Retina (tissue), 1 donor: ENCODE measurements at regions not wholly inside any gene's neighbourhood (a gene's known extent, or its start where the extent isn't known, plus 50 kb on each side); places are given as distances from the start of the nearest gene placed in this dataset.

Experiments
- DNase-seq: peaks from one replicate; pipeline ENCODE4 v3.0.0-alpha.2; 2016

DNA sequence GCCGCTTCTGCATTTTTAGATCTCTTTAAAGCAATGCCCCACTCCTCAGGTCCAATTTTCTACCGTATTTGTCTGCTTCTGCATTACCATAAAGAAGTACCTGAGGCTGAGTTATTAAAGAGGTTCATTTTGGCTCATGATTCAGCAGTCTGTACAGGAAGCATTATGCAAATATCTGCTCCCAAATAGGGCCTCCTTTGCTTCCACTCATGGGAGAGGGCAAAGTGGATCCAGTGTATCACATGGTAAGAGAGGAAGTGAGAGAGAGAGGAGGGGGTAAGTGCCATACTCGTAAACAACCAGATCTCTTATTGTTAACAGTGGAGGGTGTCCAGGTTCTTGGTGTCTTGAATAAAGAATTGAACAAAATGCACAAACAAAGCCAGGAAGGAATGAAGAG lies 316.1 kb upstream of the SEL1L start:
- DNase-seq: no peak

DNA sequence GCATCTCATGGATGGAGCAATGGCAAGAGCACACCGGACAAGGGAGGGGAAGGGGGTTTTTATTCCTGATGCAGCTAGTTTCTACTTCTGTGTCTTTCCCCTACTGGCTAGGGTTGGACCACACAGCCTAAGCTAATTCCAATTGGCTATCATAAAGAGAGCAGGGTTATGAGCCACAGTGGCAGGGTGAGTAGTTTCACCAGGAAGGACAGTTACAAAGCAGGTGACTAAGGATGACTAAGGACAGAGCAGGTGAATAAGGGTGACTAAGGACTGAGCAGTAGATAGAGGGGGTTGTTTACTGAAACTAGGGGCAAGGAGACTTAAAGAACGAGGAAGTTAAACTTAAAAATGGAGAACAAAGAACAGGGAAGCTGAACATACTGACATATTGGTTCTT lies 321.4 kb upstream of the SEL1L start:
- DNase-seq: no peak

DNA sequence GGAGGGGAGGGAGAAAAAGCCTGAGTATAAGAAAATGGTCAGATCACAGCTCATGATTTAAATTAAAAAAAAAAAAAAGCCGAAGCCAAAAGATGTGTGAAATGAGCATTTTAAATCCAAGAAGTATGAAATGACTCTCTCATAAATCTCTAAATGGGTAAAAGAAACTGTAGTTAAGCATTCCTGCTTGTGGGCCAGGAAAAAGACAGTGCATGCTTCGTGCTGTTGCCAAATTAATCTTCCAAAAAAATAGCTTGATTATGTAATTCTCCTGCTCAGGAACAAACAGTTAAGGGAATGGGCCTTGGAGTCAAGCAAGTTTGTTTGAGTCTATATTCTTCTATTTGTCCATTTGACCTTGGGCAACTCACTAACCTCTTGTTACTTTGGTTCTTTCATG lies 325.4 kb upstream of the SEL1L start:
- DNase-seq: no peak

DNA sequence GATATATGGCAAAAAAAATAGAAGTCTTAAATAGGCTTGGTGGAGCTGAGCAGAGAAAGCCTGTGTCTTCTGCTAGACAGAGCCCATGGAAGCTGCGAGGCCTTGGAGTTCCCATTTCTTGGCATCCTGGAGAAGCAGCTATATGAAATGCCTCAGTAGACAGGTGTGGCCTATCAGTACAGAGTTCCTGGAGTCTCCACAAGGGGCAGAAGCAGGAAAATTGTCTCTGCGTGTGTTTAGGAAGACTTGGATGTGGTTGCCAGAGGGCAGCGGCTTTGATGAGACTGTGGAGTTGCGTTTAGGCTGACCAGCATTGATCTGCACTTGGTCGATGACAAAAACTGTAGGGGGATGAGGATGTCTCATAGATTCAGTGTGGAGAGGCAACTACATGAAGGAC lies 334.5 kb upstream of the SEL1L start:
- DNase-seq: no peak

DNA sequence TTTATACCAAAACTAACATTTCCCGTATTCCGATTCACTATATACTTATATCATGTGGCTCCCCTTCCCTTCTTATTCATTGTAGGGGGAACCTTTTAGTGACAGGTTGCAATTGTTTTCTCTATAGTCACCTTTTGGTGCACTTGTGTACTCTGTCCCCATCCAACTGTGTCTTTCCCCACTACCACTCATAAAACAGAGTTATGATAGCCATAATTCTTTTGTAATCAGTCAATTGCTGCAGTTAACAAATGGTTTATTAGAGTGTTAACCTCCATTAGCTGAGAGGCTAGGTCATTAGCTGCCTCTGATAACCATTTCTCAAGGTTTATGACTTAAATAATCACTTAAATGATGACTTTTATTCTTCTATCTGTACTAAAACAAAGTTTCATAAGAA lies 338.1 kb upstream of the SEL1L start:
- DNase-seq: no peak

DNA sequence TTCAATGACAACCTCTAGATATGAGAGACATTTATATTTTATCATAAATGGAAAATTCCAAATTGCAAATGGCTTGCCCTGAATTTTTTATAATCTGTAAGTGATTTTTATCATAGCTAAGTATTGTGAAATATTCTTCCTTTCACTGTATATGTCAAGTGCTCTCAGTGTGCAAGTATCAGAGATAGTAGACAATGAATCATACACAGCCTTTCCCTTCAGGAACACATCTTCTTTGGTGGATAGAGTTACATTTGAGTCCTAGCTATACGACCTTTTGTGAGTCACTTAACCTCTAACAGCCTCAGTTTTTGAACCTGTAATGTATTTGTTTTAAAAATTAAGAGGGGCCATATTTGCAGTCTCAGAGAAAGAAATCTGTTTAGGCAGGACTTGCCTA lies 350.7 kb upstream of the SEL1L start:
- DNase-seq: no peak

DNA sequence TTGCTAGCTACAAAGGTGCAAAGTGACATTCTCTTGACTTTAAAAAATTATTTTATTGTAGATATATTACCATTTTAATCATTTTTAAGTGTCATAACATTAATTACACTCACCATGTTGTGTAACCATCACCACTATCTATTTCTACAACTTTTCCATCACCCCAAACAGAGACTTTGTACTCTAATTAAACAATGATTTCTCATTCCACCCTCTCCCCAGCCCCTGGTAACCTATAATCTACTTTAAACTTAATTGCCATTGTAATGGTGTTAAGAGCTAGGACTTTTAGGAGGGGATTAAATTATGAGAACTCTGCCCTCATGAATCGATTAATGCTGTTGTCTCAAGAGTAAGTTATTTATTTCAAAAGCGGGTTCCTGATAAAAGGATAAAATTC lies 352.9 kb upstream of the SEL1L start:
- DNase-seq: no peak

DNA sequence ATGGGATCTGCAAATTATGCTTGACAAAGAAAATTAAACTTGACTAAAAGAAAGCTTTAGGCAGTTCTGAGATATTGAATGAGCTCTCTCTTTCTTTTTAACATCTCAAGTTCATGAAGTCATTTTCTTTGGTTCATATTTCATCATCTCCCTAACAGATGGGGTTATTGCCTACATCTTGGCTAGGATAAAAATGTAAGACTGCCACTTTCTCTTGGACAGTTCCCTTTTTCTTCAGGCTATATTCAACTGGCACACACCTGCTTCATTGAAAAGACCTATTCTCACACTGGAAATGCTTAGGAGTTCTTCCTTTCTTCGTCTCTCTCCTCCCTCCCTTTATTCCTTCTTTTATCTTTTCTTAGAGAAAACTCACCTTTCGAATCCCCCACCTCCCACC lies 355.9 kb upstream of the SEL1L start:
- DNase-seq: no peak

DNA sequence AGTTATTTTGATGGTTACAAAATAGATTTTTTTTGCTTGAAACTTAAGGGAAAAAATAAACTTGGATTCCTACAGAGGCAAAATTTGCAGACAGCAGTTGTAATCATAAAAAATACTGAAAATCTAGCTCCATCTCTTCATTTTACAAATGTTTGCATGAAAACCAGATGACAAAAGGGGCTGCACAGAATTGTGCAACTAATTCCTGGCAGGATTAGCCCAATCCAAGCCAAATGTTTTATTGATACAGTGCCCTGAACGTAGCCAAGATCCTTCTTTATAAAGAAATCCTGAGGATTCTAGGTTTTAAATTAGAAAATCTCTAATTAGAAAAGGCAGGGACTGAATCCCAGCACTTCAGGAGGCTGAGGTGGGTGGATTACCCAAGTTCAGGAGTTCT lies 356.4 kb upstream of the SEL1L start:
- no peak for DNase-seq

DNA sequence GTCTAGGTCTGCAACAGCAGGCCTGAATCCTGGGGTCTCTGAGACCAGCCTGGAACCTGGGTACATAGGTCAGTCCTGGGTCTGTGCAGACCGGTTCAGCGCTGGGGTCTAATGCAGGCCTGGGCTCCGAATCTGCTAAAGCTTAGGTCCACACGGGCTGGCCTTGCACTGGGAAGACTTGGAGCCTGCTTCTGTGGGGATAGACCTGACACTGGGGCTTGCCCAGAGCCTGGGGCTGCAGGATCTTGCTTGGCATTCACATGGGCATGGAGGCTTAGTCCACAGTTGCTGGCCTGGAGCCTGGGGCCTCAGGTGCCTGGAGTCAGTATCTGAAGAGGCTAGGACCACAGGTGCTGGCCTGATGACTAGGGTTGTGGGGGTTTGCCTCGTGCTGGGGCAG lies 369.8 kb upstream of the SEL1L start:
- DNase-seq: no peak

DNA sequence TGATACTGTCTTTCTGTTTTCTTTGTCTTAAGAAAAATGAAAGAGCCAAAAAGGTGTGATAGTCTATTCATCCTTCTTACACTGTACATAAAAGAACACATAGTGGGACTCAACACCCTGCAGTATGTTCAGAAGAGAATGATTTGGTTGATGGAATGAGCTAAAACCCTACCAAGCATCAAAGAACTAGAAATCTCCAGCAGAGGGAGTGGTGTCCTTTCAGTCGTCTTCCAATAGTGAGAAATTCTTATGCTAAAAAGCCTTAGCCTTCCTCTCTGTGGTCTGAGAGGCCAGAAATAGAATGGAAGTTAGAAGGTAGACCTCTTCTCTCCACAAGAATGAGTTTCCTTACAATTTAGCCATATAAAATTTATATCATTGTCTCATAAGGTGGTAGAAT lies 393.4 kb upstream of the SEL1L start:
- no peak for DNase-seq

DNA sequence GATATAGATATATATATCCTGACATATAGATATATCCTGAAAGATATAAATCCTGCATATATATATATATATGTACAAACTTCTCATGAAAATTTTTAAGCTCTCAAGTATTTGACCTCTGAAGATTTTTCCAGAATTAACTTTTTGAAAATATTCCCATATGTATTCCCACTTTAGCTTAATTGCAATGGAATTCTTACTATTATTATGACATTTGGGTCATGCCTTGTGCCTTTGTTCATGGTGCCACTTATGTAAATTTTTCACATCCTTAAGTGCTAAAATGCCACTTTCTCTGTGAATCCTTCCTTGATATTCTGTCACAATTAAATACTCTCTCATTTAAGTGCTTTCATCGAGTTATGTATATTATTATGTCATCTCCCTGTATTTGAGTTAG lies 398.2 kb upstream of the SEL1L start:
- DNase-seq: no peak

DNA sequence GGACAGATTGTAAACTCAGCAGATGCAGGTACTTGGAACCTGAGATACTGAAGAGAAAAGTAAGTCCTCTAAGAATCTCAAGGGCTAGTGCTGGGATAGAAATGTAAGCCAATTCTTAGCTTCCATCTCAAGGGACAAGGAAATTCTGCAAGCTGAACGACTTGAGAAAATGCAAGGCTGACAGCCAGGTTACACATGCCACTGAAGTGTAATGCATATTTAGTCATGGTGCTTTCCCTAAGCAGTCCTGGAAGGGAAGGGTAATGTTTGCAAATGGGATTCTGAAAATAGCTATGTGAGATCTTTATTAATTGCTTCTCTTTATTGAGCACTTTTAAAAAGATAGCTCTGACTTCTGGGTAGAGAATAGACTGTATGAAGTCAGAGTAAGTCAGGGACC lies 402.7 kb upstream of the SEL1L start:
- DNase-seq: no peak

DNA sequence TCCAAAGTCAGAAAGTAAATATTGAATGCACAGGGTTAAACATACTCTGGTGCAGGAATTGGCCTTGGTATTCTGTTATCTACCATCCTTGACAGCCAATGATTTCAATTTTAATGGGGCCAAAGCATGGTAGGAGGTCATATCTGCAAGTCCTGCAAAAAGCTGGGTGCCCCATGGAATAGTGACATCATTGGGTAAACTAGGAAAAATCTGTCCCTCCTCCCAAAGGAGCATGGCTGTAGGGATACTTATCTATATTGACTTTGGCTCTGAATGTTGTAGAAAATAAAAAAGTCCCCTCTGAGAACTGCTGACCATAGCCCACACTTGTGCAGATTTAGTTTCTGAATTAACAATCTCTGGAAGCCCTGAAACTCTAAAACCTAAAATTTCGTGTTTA lies 403.2 kb upstream of the SEL1L start:
- DNase-seq: no peak

DNA sequence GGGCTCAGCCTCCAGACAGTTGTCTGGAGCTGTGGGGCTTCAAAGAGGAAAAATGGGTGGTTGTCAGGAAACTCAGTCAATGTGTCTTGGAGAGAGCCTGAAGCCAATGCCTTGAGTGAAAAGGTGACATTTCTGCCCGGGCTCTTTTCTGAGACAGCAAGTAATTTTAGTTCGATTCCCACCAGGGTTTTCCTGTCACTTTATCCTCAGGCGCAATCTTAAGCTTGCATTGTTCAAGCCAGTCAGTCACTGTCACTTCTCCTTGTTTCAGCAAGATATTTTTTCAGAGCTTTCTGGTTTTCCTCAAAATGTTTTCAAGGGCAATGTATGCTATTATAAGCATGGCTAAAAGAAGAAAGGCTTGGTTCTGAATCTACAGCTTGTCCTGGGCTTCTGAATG lies 404.7 kb upstream of the SEL1L start:
- no peak for DNase-seq

DNA sequence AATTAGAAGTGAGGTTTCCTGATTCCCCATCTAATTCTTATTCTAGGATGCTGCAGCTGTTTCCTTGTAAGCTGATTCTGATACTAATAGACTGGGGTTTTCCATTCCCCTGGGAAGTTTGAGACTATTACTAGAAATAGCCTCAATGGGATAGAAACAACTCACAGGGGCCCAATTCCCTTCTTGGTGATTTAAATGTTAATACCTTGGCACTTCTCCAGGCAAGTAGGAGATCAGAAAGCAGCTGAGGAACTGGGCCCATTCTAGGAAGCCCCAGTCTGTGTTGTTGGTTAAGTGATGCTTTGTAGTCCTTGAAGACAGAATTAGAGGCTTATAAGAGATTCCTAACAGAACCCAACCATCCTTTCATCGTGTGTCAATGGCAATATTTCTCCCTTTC lies 407.0 kb upstream of the SEL1L start:
- DNase-seq: no peak

DNA sequence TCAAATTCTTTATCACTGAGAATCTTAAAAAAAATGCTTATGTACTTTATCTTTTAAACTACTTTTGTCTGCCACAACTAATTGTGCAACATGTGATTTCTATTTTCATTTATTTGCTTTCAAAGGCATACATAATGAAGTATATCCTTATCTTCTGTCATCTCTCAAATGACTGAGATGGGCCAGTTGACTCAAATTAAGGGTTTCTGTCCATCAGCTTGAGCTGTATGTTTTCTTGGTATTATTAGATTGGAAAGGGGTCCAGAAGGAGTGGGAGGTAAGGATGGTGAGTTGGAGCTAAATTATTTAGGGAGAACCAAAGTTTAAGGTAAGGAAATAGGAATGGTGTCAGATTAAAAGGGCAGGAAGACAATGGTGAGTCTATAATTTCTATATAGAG lies 408.4 kb upstream of the SEL1L start:
- no peak for DNase-seq

DNA sequence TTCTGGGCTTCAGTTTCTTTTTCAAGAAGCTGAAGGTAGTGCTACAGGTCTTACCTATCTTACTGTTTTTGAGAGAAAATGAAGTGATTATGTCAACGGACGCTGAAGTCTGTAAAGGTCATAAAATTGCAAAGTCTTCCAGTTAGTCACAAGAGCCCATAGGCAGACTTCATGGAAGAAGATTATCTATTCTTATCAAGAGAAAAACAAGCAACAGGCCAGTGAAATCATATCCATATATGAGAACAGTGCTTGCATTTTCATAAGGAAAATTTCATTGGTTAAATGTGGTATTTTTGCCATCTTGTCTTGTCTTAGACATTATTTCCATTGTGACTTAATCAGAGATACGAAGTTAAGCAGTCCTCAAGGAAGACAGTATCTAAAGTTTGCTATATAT lies 412.7 kb upstream of the SEL1L start:
- no peak for DNase-seq

DNA sequence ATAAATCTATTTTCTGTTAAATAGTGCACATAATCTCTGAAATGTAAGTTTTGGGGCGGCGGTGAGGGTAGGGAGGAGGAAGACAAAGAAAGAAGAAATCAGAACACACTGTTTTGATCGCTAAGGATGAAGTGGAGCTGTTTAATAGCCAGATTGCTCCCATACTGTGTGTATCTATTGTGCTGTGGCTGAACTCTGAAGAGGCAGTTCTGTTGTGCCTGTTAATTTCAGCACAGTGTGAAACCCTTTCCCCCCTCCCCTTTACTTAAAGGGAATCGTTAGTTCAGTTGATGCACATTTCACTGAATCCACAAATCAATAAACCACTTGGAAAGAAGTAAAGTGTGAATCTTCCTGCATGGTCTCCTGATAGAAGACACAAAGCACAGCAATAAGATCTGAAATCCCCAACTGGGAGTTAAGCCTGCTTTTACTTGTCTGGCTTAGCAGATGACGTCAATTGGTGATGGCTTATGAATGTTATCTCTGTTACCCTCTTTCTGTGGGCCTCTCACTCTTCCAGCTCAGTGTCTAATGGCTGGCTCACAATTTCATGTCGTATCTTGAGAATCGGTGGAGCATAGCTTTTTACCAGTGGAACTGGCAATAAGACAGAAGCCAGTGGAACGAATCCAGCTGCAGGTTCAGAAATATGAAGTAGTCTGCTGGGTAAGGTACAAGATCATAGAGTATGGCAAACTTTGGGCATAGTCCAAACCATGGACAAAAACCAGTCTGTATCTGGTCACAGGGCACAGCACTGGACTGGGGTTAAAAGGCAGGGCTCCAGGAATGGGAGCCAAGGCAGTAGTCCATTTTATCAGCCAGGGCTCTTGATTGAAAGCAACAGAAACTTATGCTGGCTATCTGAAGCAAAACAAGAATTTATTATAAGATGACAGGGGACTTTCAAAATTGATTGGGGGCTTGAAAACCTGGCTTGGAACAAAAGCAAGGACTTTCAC lies 413.5 kb upstream of the SEL1L start:
- DNase-seq: peak; percentile 73

DNA sequence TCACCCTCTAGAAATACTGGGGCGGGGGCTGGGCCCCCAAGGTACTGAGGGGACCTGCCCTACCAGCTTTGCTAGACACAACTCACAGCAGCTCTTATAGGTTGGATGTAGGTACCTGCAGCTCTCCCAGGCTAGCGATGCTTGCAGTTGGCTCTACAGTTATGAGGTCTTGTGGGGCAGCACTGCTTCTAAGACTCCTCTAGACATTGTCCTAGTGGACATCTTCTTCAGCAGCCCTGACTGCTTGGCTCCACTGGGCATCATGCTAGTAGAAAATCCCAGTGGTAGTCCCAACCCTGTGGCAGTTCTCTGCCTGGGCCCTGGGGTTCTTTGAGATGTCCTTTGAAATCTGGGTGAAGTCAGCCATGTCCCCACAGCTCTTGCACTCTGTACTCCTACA lies 419.3 kb upstream of the SEL1L start:
- DNase-seq: no peak

DNA sequence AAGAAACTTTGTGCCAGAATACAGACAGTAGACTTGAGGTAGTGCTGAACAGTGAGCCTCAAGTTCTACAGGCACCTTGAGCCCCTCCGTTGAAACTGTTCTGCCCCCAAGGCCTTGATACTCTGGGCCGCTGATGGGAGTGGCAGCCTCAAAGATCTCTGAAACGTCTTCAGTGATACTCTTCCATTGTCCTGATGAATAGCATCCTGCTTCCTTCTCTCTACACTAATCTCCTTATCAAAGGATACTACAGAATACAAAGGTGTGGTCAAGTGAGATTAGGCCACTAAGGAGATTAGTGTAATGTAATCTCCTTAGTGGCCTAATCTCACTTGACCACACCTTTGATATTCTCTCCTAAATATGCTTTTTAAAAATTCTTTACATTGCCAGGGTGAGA lies 419.8 kb upstream of the SEL1L start:
- DNase-seq: no peak

DNA sequence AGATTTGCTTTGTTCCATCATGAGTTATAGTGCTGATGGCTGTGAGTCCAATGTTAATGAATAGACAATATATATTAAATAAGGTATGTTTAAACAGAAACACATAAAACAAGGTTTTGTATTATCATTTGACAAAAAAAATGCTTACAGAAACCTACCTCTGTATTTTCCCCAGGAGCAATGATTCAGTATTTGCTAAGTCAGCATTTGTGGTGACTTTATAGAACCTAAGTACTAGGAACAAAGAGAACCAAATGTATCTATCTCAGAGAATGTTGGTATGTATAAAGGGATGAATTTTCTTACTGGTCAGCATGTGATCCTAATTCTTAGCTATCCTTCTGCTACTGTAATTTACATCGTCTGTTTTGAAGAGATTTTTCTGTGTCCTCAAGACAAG lies 421.5 kb upstream of the SEL1L start:
- no peak for DNase-seq

DNA sequence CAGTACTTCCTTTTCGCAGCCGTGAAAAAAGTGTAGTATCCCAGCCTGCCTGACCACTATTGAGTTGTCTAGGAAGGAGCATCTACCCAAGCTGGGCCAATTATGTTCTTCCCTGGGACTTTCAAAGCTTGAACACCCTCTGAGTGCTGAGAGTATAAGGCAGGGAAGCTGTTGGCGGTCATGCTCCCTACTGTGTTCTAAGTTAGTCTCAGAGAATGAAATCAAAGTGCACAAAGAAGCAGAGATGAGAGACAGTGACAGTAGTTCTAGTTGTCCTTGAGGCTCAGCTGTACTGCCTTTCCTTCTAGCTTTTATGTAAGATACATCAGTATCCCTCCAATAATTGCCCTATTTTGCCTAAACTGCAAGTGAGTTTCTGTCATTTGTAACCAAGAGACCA lies 427.1 kb upstream of the SEL1L start:
- no peak for DNase-seq

DNA sequence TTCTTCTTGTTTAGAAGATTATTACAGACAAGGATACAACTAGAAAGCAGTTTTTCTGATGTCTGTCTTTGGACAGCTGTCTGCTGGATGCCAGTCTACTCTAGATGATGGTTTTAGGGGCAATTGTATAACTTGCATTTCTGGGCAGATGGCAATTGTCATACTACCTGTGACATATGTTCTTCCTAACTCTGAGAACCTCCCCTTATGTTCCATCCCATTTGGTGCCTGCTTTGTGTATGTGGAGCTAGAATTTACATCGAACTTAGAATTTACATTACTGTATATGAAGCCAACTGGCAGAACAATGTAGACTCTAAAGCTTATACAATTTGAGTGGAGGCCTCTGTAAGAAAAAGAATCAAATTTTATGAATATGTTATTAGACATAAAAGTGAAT lies 430.2 kb upstream of the SEL1L start:
- no peak for DNase-seq

DNA sequence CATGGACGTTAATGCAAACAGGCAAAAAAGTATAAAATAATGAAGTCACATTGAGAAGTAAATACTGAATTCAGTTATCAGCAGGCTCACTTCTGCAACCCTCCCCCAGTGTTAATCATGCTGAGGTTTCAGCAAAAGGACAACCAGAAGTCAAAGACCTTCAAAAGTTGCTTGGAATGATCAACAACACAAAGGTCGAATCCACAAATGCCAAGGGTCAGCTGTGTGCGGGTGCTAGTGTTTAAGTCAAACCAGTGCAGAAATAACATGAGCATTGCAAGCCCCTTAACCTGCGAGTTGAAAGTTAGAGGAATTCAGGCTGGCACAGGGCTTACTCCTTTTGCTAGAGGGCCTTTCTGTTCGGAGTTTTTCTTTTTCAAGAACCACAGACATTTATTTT lies 436.7 kb upstream of the SEL1L start:
- no peak for DNase-seq
